Thyroid gland (tissue), 4 donors: ENCODE measurements at regions not wholly inside any gene's neighbourhood (a gene's known extent, or its start where the extent isn't known, plus 50 kb on each side); places are given as distances from the start of the nearest gene placed in this dataset.

Experiments
- DNase-seq, 2 donors: peaks; one replicate each; pipeline ENCODE4 v3.0.0-alpha.2; 2019
- H3K27ac ChIP-seq, 3 donors: fragments of 200-600 bp; sonication (generic); 1 replicate in 2 of 3; 2 replicates in 1 of 3; pipeline ENCODE4 v1.5.1; 2016 to 2019; ENCODE audit warnings: mild to moderate bottlenecking in 1 of 3, moderate library complexity in 1 of 3
- H3K27me3 ChIP-seq: fragments of 200-600 bp; sonication (generic); one replicate; pipeline ENCODE4 v1.5.1; 2019
- H3K36me3 ChIP-seq, 2 donors: fragments of 200-600 bp; sonication (generic); one replicate each; pipeline ENCODE4 v1.5.1; 2016 to 2019
- H3K4me1 ChIP-seq, 2 donors: fragments of 200-600 bp; sonication (generic); one replicate each; pipeline ENCODE4 v1.5.1; 2017 to 2019
- H3K4me3 ChIP-seq, 3 donors: fragments of 200-600 bp; sonication (generic); replicated peaks in 1 of 3; 1 replicate in 2 of 3; 2 replicates in 1 of 3; pipeline ENCODE4 v1.5.1; 2016; ENCODE audit warnings: mild to moderate bottlenecking in 1 of 3
- H3K9me3 ChIP-seq: fragments of 200-600 bp; sonication (generic); one replicate; pipeline ENCODE4 v1.5.1; 2017
- CTCF ChIP-seq, 6 experiments: fragments of 200-600 bp in 3 of 6; fragments of 450-650 bp in 3 of 6; sonication (generic) in 3 of 6; IDR thresholded peaks; one replicate each; pipeline ENCODE4 v1.5.1; 2016 to 2019; ENCODE audit warnings: antibody characterized with exemption in 6 of 6, mild to moderate bottlenecking in 2 of 6, inconsistent platforms in 1 of 6, moderate library complexity in 1 of 6
- POLR2A ChIP-seq, 2 donors: fragments of 450-650 bp; IDR thresholded peaks; one replicate each; pipeline ENCODE4 v1.6.1; 2017; ENCODE audit warnings: antibody characterized with exemption in 2 of 2, mild to moderate bottlenecking in 2 of 2, moderate library complexity in 1 of 2
- WGBS, 2 donors: methylation state at CpG; one replicate each; pipeline ENCODE4 v1.1.5; 2017; 5-methylcytosine and 5-hydroxymethylcytosine counted together
- intact Hi-C: fragments of 100-400 bp; cut with DNase I; formaldehyde crosslinking; loops from one replicate; pipeline ENCODE4 v1.15.1; 2023

GRCh38 chr11:92626624-92627023, 342.8 kb upstream of the MTNR1B start:
- Histone ChIP-seq H3K9me3 (no peaks in the 10 kb centered on the region), H3K27me3 (no peaks in the 10 kb centered on the region), H3K36me3 (no peaks in the 10 kb centered on the region), H3K4me3 (no peak overlapping the region), H3K27ac (no peak overlapping the region), H3K4me1 (no peaks in the 10 kb centered on the region)
- intact Hi-C loops: no loop called here
- TF ChIP-seq CTCF (IDR thresholded peaks at IDR 0.05) (no peak), POLR2A (IDR thresholded peaks at IDR 0.05) (no peak)
- DNase-seq: no peak
- 90 to 96% methylated on average over 1 of the region's 1 CpG for WGBS, 2 donors

GRCh38 chr11:92627615-92628256, 341.7 kb upstream of the MTNR1B start:
- intact Hi-C loops: no loop called here
- 76 to 84% methylated on average over 7 of the region's 7 CpGs for WGBS, 2 donors
- Histone ChIP-seq H3K36me3 (no peaks in the 10 kb centered on the region), H3K27ac (no peak overlapping the region), H3K4me1 (no peaks in the 10 kb centered on the region), H3K27me3 (no peaks in the 10 kb centered on the region), H3K9me3 (no peaks in the 10 kb centered on the region), H3K4me3 (no peak overlapping the region)
- no peak for DNase-seq
- TF ChIP-seq CTCF (IDR thresholded peaks at IDR 0.05): no peak
- TF ChIP-seq POLR2A (IDR thresholded peaks at IDR 0.05): no peak

GRCh38 chr11:92628401-92629292, 340.8 kb upstream of the MTNR1B start:
- Histone ChIP-seq H3K4me1 (no peaks in the 10 kb centered on the region), H3K27me3 (no peaks in the 10 kb centered on the region), H3K27ac (no peak overlapping the region), H3K4me3 (no peak overlapping the region), H3K9me3 (no peaks in the 10 kb centered on the region), H3K36me3 (no peaks in the 10 kb centered on the region)
- intact Hi-C loops: no loop called here
- WGBS, 2 donors: 77 to 81% methylated on average over 4 of the region's 4 CpGs
- no peak for DNase-seq
- TF ChIP-seq POLR2A (IDR thresholded peaks at IDR 0.05) (no peak), CTCF (IDR thresholded peaks at IDR 0.05) (no peak)

GRCh38 chr11:92632495-92632894, 337.0 kb upstream of the MTNR1B start:
- Histone ChIP-seq H3K9me3 (no peaks in the 10 kb centered on the region), H3K4me1 (no peaks in the 10 kb centered on the region), H3K27me3 (no peaks in the 10 kb centered on the region), H3K36me3 (no peaks in the 10 kb centered on the region), H3K27ac (no peak overlapping the region), H3K4me3 (no peak overlapping the region)
- DNase-seq: no peak
- TF ChIP-seq POLR2A (IDR thresholded peaks at IDR 0.05) (no peak), CTCF (IDR thresholded peaks at IDR 0.05) (no peak)
- intact Hi-C loops: no loop called here
- 62 to 68% methylated on average over 3 of the region's 3 CpGs for WGBS, 2 donors

- DNase-seq: no peak
- Histone ChIP-seq H3K36me3 (no peaks in the 10 kb centered on the region), H3K9me3 (no peaks in the 10 kb centered on the region), H3K27me3 (no peaks in the 10 kb centered on the region), H3K4me3 (no peak overlapping the region), H3K4me1 (no peaks in the 10 kb centered on the region), H3K27ac (no peak overlapping the region)
- intact Hi-C loops: no loop called here
- 92 to 95% methylated on average over 1 of the region's 1 CpG for WGBS, 2 donors
- TF ChIP-seq POLR2A (IDR thresholded peaks at IDR 0.05): no peak
- no peak for TF ChIP-seq CTCF (IDR thresholded peaks at IDR 0.05)
Observed at GRCh38 chr11:92633820-92634219, 335.6 kb upstream of the MTNR1B start.
